CD4-positive, alpha-beta T cell treated with Interleukin-6 at 100 ng/mL for 8 hours (primary cell): ENCODE measurements at regions not wholly inside any gene's neighbourhood (a gene's known extent, or its start where the extent isn't known, plus 50 kb on each side); places are given as distances from the start of the nearest gene placed in this dataset.

Experiments
- DNase-seq: peaks from one replicate; pipeline ENCODE4 v3.0.0-alpha.2; 2020; ENCODE audit warnings: mixed read lengths, low spot score

DNA sequence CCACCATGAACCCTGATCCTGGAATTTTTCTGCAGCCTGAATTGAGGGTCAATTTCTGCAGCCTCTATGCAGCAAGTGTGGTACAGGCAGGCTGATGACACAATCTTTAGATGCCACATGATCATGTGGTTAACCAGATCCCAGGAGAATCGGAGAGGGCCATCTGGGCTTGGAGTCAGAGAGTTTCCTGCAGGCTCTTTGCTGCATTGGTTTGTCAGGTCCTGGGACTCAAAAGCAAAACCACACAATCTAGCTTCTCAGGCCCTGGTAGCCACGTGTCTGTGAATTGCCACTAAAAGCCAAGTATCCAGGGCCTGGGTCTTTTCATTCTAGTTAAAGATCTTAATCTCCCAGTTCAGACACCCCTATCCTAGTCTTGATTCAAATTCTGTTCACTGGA is 464.5 kb downstream of the BCOR start:
- no peak for DNase-seq

DNA sequence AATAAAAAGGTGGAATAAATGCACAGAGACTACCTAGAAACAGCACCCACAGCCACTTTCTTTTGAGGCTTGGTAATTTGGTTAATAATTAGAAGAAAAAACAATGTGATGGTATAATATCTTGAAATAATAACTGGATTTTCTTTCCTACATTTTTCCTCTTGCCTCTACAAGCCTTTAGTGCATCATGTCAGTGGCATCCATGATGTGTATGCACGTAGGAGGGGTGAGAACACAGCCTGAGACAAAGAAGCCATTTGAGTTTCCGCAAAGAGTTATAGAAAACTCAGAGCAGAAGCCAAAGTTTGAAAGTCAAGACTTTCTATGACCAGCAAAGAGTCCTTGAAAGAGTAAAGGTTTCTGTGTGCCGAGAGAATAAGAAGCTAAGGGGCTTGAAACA is 461.3 kb downstream of the BCOR start:
- DNase-seq, result no peak

- DNase-seq, result no peak
Measured at GRCh38 chrX:39638526-39638925, 459.2 kb downstream of the BCOR start.

DNA sequence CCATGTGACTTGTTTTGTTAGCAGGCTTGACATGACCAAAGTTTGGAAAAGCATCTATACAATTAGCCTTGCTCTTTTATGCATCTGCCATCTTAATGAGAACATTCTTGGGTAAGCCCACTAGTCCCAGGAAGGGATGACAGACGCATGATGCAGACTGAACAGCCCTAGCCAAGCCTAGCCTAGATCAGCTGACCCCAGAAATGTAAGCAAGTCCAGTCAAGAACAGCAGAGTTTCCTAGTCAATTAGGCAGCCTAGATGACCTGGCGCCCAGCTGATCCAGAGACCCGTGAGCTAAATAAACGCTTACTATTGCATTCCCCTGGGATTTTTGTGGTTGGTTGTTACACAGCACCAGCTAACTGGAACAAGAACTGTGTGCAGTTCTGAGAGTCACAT is 457.9 kb downstream of the BCOR start:
- DNase-seq, result no peak

- no peak for DNase-seq
Measured at GRCh38 chrX:39640866-39641265, 456.9 kb downstream of the BCOR start.

DNA sequence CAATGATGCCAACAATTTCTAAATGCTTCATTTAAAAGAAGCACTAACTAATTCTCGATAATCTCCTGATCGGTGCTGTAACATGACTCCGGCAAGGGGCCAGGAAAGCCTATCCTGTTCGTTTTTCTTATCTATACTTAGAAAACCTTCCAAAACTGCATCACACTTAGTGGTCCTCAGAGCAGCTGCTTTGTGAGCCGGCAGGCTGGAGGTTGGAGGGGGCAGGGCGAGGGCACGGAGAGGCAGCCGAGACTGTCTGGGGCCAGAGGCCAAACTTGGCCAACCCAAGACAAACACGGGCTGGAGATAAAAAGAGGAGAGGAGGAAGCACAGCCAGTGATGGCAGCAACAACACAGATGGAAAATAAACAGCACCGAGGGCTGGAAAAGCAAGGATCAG is 455.7 kb downstream of the BCOR start:
- no peak for DNase-seq

- no peak for DNase-seq
Measured at GRCh38 chrX:39643550-39643949, 454.2 kb downstream of the BCOR start.

DNA sequence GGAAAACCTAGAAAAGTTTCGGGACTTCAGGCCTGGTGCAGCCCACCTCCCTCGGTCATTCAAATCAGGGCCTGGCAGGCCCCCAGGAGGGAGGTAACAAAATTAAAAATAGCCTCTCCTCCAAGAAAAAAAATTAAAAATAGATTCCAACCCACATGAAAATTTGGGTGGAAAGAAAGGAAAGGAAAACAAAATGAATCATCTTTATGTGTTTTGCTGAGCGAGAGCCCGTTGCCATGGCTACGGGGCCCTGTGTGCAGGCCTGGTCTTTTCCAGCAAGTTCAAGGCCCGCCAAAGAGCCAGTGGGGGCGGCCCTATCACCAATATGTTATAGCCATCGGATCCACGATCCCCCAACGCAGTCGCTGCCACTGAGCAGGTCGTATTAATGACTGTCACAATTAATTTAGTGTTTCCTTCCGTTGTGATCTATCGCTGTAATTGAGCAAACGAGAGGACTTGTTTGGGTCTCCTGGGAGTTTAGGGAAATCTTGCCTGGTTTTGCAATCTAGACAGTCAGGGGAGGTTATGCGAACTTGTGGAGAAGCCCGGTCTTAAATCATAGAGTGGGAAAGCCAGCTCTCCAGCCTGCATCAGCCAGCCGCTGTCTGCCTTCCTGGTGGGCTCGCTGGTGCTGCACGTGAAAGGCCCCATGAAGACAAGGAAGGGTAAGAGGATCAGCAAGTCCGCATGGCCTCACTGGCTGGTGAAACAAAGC is 452.4 kb downstream of the BCOR start:
- DNase-seq, result no peak

DNA sequence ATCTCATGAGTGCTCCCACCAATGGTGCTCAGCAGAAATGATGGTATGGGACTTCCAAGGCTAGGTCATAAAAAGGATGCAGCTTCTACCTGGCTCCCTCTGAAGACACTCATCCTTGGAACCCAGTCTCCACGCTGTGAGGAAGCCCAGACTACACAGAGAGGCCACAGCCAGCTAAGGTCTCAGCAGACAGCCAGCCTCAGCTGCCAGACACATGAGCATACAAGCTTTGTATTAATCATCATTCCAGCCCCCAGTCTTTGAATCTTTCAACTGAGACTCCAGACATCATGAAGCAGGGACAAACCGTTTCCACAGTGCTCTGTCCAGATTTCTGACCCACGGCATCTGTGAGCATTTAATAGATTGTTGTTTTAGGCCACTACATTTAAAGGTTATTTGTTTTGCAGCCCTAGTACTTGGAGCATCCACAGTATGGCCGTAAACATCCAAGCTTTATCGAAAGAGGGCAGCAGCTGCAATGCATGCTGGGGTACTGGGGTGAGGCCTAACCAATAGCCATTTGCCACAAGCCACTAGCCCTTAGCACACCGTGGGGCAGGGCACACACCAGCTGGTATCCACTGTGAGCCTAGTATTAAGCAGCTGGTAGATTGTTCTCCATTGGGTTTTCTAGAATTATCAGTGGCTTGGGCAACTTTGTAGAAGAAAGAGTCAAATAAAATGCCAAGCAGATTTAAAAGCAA is 449.1 kb downstream of the BCOR start:
- DNase-seq, result no peak

- DNase-seq, result no peak
Measured at GRCh38 chrX:39650768-39651347, 446.9 kb downstream of the BCOR start.

DNA sequence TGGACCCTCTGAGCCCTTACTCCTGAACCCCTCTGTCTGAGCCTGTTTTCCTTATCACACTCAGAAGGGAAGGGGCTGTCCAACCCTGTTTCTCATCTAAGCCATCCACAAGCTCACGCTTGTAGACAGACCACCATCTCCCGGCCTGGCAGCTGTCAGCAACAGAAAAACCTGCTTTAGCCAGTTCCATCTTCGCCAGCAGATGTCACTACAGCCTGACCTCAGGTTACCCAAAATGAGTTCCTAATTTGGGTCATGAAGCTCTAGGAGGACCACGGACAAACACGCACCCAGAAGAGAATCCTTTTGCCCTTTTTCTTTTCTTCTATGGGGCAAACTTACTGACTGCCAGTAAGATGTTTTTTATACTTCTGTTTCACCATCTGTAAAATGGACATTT is 445.4 kb downstream of the BCOR start:
- no peak for DNase-seq

DNA sequence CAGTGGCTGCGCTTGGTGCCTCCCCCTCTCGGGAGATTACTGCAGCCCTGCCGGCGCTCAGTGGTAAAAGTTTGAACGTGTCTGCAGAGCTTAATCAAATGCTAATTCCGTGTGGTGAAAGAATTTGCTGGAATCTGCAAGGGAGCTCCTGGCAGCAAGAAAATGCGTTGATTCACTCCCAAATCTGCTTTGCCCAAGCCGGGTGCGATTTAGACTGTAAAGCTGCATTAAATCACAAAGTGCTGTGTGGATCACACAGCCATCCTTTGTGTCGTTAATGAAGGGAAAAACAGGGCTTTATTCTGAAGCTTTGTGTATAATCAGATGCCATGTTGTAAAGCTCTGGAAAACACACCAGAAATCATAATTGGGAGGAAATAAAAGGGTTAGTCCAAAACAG is 444.1 kb downstream of the BCOR start:
- no peak for DNase-seq

GRCh38 chrX:39654183-39654925 is 443.4 kb downstream of the BCOR start:
- no peak for DNase-seq

DNA sequence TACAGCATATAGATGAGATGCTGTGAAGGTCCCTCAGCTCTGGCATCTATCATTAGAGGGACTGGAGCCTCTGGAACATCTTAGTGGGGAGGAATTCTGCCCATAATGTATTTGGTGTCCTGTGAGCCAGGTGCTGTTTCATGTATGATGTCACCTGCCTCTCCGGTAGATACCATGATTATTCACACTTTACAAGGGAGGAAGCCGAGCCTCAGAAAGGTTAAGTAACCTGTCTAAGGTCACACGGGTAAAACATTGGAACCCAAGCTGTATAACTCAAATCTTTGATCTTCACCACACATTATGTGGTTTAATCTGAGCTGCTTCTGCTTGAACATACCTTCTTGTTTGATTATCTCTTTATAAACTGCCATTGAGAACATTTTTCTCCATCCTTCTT is 442.8 kb downstream of the BCOR start:
- no peak for DNase-seq

GRCh38 chrX:39661116-39661907 is 436.4 kb downstream of the BCOR start:
- DNase-seq, result no peak

- no peak for DNase-seq
Measured at GRCh38 chrX:39665830-39666518, 431.8 kb downstream of the BCOR start.

DNA sequence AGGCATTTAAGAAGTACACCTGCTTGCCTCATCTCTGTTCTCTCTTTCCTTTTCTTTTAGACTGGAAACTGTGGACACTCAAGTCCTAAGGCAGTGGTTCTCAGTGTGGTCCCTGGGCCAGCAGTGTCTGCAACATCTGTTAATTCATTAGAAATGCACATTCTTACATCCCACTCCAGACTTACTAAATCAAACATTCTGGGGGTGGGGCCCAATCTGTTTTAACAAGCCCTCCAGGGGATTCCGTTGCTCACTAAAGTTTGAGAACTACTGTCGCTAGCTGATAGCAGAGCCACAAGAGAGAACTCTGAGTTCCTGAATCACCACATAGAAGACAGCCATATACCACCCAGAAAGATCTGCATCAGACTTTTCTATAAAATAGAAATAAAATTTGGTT is 430.6 kb downstream of the BCOR start:
- no peak for DNase-seq

- DNase-seq, result no peak
Measured at GRCh38 chrX:39667736-39668482, 429.8 kb downstream of the BCOR start.

DNA sequence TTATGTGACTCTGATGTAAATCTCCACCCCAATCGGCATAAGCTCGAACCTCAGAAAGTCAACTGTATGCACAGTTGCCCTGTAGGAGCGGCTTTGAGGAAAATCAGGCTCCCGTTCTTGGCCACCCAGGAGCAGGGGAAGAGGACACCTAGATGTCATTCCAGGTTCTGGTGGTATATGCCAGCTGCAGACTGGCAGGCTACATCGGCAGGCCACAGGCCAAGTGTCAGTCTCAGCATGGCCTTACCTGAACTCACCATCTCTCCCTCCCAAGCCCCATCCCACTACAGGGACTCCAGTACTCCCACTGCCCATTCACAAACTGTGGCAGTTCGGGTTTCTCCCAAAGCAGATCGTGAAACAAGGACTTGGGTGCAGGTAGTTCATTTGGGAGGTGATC is 428.1 kb downstream of the BCOR start:
- no peak for DNase-seq

DNA sequence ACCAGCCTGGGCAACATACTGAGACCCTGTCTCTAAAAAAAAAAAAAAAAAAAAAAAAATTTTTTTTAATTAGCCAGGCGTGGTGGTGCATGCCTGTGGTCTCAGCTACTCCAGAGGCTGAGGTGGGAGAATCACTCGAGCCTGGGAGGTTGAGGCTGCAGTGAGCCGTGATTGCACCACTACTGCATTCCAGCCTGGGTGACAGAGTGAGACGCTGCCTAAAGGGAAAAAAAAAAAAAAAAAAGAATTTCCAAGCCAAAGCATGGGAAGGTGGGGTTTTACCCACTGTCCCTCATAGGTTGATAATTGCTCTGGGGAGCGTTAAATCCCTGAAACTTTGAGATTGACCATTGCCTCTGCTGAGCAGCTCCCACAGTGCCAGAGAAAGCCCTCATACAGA is 427.5 kb downstream of the BCOR start:
- no peak for DNase-seq

DNA sequence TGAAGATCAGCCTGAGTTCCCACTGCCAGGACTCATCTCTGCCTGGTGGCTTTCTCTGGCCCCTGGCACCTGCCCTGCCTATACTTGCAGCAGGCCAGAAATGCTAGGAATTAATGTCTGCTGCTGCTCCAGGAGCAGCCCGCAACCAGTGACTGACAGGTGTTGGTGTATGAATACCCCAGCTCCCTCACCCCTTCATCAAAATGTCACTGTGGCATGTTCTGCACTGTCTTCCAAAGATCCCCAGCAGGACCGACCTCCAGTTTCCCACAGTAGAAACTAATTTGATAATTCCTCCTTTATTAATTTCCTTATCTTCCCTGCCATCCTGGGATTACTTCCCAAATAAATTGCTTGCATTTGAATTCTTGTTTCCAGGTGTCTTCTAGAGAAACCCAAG is 425.4 kb downstream of the BCOR start:
- no peak for DNase-seq
